ENCODE measurements at regions not wholly inside any gene's neighbourhood (a gene's known extent, or its start where the extent isn't known, plus 50 kb on each side); places are given as distances from the start of the nearest gene placed in this dataset.
A peak's percentile ranks its signal among the peaks of the same experiment; 100 is the strongest.

DNA sequence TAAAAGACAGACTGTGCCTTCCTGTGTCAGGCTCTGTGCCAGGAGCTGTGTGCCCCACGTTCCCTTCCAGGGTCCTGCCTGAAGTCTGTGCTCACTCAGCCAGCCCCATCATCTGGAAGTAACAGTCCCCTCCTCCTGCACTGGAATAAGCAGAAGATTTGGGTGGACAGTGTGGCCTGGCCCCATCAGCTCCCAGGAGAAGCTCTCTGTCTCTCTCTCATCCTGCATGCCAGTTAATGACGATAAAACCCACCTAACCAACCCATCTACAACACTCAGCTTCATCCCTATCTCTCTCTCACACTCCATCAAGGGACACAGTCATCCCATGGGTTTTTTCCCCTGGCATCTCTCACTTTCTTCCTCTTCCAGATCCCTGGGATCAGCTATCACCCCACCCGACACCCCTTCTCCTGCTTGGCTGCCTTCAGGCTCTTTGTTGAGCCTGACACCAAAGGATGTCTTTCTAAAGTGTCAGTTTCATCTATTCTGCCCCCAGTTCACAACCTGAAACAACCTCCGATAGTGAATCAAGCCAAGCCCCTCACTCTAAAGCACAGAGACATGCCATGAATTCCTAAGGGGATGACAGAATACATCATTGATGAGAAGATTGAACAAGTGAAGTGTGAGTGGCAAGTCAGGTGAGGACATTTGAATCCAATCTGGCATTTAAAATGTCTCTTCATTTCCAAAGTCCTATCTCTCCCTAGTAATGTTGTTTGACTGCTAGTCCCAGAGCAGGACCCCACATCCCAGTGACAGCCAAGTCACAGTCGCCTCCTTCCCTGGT, 91.4 kb upstream of the TOP3B start:
- peak overlapping the region in 1 of 3 donors; percentile 3 for H3K27ac ChIP-seq
- no peak overlapping the region for H3K4me3 ChIP-seq
- no peaks in the 10 kb centered on the region for H3K27me3 ChIP-seq
- H3K36me3 ChIP-seq: no peaks in the 10 kb centered on the region
- 59% methylated on average over 5 of the region's 5 CpGs for WGBS (ENCODE audit: insufficient coverage, low coverage, low lambda C conversion rate, missing lambda C conversion rate)
- TF ChIP-seq POLR2A (IDR thresholded peaks at IDR 0.05): no peak
- intact Hi-C loops (cut with DNase I): no loop called here
- peaks cover 0 to 36% (median 16%) of the 10 kb centered on the region in 4 donors for H3K4me1 ChIP-seq
- H3K9me3 ChIP-seq: no peaks in the 10 kb centered on the region
- DNase-seq: no peak
- no peak for ATAC-seq

DNA sequence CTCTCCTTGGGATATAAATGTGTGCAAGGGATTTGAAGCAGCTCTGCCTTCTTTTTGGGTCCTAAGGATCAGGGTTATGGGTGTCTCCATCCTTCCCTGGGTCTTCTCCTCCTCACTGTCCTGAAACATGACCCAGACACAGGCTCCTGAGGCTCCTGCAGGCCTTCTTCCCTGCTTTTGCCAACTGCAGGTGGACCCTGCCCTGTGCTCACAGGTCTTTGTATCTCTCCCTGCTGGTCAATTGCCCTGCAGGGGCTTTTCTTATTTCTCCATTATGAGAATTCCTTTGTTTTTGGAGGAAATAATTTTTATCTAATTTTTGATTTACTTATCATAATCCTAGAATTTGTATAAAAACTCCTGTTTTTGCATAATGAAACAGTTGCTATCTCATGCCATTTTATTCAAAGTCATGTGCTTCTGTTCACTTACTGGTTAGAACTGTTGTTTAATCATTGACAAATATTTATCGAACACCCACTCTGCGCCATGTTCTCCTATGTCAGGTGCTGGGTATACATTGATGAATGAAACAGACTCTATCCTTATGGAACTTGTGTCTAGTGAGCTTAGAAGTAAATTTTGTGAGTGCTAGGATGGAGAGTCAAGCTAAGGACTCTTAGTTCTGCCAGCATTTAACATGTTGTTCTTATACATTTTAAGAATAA, 89.7 kb upstream of the TOP3B start:
- Histone ChIP-seq H3K4me3 (no peak overlapping the region), H3K27ac (no peak overlapping the region), H3K4me1 (peaks cover 0 to 36% (median 16%) of the 10 kb centered on the region in 4 donors), H3K36me3 (no peaks in the 10 kb centered on the region), H3K27me3 (no peaks in the 10 kb centered on the region), H3K9me3 (no peaks in the 10 kb centered on the region)
- 33% methylated on average over 2 of the region's 2 CpGs for WGBS (ENCODE audit: insufficient coverage, low coverage, low lambda C conversion rate, missing lambda C conversion rate)
- DNase-seq (peak in 1 of 3 donors; percentile 58), ATAC-seq (peak; percentile 15 to 68 (median 32))
- intact Hi-C loops (cut with DNase I): no loop called here
- TF ChIP-seq POLR2A (IDR thresholded peaks at IDR 0.05): no peak
- TF ChIP-seq, protein P1, sequence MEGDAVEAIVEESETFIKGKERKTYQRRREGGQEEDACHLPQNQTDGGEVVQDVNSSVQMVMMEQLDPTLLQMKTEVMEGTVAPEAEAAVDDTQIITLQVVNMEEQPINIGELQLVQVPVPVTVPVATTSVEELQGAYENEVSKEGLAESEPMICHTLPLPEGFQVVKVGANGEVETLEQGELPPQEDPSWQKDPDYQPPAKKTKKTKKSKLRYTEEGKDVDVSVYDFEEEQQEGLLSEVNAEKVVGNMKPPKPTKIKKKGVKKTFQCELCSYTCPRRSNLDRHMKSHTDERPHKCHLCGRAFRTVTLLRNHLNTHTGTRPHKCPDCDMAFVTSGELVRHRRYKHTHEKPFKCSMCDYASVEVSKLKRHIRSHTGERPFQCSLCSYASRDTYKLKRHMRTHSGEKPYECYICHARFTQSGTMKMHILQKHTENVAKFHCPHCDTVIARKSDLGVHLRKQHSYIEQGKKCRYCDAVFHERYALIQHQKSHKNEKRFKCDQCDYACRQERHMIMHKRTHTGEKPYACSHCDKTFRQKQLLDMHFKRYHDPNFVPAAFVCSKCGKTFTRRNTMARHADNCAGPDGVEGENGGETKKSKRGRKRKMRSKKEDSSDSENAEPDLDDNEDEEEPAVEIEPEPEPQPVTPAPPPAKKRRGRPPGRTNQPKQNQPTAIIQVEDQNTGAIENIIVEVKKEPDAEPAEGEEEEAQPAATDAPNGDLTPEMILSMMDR (IDR thresholded peaks at IDR 0.05): peak in 1 of 4 donors; percentile 8

DNA sequence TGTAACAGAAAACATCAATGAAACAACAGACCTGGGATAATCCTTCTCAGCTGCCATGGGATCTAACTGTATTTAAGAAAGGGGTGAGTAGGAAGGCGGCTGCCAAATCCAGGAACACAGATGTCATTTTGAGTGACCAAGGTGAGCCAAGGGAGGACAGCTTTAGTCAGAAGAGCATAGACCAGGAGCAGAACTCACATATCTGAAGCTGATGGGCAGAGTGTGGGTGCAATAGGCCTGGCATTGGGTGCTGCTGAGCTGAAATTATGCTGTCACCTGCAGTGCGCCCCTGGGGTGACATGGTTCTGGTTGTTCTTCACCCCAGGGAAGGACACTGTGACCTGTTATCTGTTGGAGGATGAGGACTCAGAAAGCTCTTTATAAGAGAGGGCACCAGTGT, 88.9 kb upstream of the TOP3B start:
- no peaks in the 10 kb centered on the region for H3K36me3 ChIP-seq
- H3K4me3 ChIP-seq: no peak overlapping the region
- DNase-seq: no peak
- intact Hi-C loops (cut with DNase I): no loop called here
- peaks cover 0 to 36% (median 16%) of the 10 kb centered on the region in 4 donors for H3K4me1 ChIP-seq
- no peak overlapping the region for H3K27ac ChIP-seq
- no peak for TF ChIP-seq POLR2A (IDR thresholded peaks at IDR 0.05)
- TF ChIP-seq, protein P1 (IDR thresholded peaks at IDR 0.05): no peak
- H3K27me3 ChIP-seq: no peaks in the 10 kb centered on the region
- ATAC-seq: no peak
- no peaks in the 10 kb centered on the region for H3K9me3 ChIP-seq
- 100% methylated on average over 1 of the region's 2 CpGs for WGBS (ENCODE audit: insufficient coverage, low coverage, low lambda C conversion rate, missing lambda C conversion rate)

DNA sequence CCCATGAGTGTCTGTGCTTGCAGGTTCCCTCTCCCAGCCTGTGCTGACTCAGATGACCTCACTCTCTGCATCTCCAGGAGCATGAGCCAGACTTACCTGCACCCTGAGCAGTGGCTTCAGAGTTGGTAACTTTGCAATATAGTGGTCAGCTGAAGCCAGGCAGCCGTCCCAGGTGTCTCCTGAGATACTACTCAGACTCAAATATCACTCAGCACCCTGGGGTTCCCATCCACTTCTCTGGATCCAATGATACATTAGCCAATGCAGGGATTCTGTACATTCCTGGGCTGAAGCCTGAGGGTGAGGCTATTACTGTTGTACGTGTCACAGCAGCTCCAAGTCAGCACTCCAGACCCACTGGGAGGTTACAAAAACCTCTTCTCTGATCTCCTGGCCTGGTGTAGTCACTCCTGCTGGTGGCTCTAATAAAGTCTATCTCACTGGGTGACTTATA, 87.8 kb upstream of the TOP3B start:
- Histone ChIP-seq H3K9me3 (no peaks in the 10 kb centered on the region), H3K27ac (no peak overlapping the region), H3K4me1 (peaks cover 0 to 30% (median 15%) of the 10 kb centered on the region in 4 donors), H3K27me3 (no peaks in the 10 kb centered on the region), H3K4me3 (no peak overlapping the region), H3K36me3 (no peaks in the 10 kb centered on the region)
- ATAC-seq (no peak), DNase-seq (no peak)
- TF ChIP-seq, protein P1 (IDR thresholded peaks at IDR 0.05): no peak
- TF ChIP-seq POLR2A (IDR thresholded peaks at IDR 0.05): no peak
- 100% methylated on average over 1 of the region's 2 CpGs for WGBS (ENCODE audit: insufficient coverage, low coverage, low lambda C conversion rate, missing lambda C conversion rate)
- intact Hi-C loops (cut with DNase I): no loop called here

Data from right lobe of liver (tissue), 6 donors.